ENCODE measurements at regions not wholly inside any gene's neighbourhood (a gene's known extent, or its start where the extent isn't known, plus 50 kb on each side); places are given as distances from the start of the nearest gene placed in this dataset.

DNA sequence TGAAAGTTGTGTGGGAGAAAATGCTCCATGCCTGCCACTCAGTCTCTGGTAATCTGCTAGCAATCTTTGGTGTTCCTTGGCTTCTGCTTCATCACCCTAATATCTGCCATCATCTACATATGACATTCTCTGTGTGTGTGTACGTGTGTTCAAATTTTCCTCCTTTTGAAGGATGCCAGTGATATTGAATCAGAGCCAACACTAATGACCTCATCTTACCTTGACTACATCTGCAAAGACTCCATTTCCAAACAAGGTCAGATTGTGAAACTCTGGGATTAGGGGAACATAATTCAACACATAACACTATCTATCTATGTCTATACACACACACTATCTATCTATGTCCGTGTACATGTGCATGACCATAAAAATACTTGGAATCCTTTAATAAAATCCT lies 81.4 kb upstream of the IRS2 start:
- TF ChIP-seq, protein P1, sequence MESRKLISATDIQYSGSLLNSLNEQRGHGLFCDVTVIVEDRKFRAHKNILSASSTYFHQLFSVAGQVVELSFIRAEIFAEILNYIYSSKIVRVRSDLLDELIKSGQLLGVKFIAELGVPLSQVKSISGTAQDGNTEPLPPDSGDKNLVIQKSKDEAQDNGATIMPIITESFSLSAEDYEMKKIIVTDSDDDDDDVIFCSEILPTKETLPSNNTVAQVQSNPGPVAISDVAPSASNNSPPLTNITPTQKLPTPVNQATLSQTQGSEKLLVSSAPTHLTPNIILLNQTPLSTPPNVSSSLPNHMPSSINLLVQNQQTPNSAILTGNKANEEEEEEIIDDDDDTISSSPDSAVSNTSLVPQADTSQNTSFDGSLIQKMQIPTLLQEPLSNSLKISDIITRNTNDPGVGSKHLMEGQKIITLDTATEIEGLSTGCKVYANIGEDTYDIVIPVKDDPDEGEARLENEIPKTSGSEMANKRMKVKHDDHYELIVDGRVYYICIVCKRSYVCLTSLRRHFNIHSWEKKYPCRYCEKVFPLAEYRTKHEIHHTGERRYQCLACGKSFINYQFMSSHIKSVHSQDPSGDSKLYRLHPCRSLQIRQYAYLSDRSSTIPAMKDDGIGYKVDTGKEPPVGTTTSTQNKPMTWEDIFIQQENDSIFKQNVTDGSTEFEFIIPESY (IDR thresholded peaks at IDR 0.05) = no peak
- TF ChIP-seq, protein P2, sequence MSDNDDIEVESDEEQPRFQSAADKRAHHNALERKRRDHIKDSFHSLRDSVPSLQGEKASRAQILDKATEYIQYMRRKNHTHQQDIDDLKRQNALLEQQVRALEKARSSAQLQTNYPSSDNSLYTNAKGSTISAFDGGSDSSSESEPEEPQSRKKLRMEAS (IDR thresholded peaks at IDR 0.05) = no peak
- TF ChIP-seq FOXA2 (IDR thresholded peaks at IDR 0.05) (no peak), JUND (IDR thresholded peaks at IDR 0.05) (no peak), YY1 (IDR thresholded peaks at IDR 0.05) (peak; percentile 33), EGR1 (IDR thresholded peaks at IDR 0.05; ENCODE audit: low read depth in 2 of 2) (no peak), TAF1 (conservative IDR thresholded peaks at IDR 0.05) (no peak), HNF4G (IDR thresholded peaks at IDR 0.05) (no peak), RAD21 (IDR thresholded peaks at IDR 0.05) (peak in 1 of 2 donors; percentile 22), HNF4A (conservative IDR thresholded peaks at IDR 0.05) (peak; percentile 14 to 19), NR2F2 (IDR thresholded peaks at IDR 0.05) (no peak), RXRA (IDR thresholded peaks at IDR 0.05) (peak; percentile 27 to 33)
- TF ChIP-seq, protein P3, sequence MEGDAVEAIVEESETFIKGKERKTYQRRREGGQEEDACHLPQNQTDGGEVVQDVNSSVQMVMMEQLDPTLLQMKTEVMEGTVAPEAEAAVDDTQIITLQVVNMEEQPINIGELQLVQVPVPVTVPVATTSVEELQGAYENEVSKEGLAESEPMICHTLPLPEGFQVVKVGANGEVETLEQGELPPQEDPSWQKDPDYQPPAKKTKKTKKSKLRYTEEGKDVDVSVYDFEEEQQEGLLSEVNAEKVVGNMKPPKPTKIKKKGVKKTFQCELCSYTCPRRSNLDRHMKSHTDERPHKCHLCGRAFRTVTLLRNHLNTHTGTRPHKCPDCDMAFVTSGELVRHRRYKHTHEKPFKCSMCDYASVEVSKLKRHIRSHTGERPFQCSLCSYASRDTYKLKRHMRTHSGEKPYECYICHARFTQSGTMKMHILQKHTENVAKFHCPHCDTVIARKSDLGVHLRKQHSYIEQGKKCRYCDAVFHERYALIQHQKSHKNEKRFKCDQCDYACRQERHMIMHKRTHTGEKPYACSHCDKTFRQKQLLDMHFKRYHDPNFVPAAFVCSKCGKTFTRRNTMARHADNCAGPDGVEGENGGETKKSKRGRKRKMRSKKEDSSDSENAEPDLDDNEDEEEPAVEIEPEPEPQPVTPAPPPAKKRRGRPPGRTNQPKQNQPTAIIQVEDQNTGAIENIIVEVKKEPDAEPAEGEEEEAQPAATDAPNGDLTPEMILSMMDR (IDR thresholded peaks at IDR 0.05; ENCODE audit: low read depth, low read length, missing input control) = no peak
- TF ChIP-seq, protein P4, sequence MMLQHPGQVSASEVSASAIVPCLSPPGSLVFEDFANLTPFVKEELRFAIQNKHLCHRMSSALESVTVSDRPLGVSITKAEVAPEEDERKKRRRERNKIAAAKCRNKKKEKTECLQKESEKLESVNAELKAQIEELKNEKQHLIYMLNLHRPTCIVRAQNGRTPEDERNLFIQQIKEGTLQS (IDR thresholded peaks at IDR 0.05) = no peak
- TF ChIP-seq, protein P5, sequence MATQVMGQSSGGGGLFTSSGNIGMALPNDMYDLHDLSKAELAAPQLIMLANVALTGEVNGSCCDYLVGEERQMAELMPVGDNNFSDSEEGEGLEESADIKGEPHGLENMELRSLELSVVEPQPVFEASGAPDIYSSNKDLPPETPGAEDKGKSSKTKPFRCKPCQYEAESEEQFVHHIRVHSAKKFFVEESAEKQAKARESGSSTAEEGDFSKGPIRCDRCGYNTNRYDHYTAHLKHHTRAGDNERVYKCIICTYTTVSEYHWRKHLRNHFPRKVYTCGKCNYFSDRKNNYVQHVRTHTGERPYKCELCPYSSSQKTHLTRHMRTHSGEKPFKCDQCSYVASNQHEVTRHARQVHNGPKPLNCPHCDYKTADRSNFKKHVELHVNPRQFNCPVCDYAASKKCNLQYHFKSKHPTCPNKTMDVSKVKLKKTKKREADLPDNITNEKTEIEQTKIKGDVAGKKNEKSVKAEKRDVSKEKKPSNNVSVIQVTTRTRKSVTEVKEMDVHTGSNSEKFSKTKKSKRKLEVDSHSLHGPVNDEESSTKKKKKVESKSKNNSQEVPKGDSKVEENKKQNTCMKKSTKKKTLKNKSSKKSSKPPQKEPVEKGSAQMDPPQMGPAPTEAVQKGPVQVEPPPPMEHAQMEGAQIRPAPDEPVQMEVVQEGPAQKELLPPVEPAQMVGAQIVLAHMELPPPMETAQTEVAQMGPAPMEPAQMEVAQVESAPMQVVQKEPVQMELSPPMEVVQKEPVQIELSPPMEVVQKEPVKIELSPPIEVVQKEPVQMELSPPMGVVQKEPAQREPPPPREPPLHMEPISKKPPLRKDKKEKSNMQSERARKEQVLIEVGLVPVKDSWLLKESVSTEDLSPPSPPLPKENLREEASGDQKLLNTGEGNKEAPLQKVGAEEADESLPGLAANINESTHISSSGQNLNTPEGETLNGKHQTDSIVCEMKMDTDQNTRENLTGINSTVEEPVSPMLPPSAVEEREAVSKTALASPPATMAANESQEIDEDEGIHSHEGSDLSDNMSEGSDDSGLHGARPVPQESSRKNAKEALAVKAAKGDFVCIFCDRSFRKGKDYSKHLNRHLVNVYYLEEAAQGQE (IDR thresholded peaks at IDR 0.05) = no peak
- H3K4me3 ChIP-seq (ENCODE audit: low read depth in 1 of 3, low read length in 3 of 3) = no peak overlapping the region
- H3K36me3 ChIP-seq (ENCODE audit: control insufficient read depth in 4 of 4, insufficient read depth in 3 of 4, low read depth in 1 of 4, low read length in 3 of 4) = no peaks in the 10 kb centered on the region
- no peak overlapping the region for H3K9ac ChIP-seq (ENCODE audit: low read depth in 1 of 2, low read length in 2 of 2)
- H3K27ac ChIP-seq (ENCODE audit: low read depth in 1 of 2, low read length in 2 of 2) = no peak overlapping the region
- H3K27me3 ChIP-seq (ENCODE audit: control insufficient read depth in 4 of 4, insufficient read depth in 4 of 4, low read length in 3 of 4) = no peaks in the 10 kb centered on the region
- no peaks in the 10 kb centered on the region for H3K9me3 ChIP-seq (ENCODE audit: control insufficient read depth in 4 of 4, low read length in 3 of 4)
- DNase-seq (ENCODE audit: low spot score) = no peak
- 47% methylated on average over 2 of the region's 2 CpGs for WGBS
- H3K4me1 ChIP-seq (ENCODE audit: control insufficient read depth in 4 of 4, insufficient read depth in 4 of 4, low read length in 3 of 4) = peaks cover 0 to 16% (median 9%) of the 10 kb centered on the region in 4 donors

DNA sequence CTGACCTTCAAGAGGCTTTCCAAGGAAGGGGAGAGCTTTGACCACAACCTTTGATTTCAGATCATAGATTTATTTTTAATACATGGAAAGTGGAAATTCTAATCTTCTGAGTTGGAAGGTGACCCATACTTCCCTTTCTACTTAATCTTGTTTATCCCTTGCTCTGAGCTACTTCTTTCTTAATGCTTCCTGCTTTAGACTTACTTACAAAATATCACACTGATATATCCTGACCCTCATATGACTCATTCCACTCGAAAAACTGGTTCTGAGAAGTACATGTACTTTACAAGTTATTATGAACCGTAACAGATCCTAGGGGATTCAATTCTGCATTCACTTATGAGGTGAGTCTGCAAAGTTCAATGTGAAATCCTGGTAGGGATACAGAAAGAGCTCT lies 76.2 kb upstream of the IRS2 start:
- Histone ChIP-seq H3K9ac (ENCODE audit: low read depth in 1 of 2, low read length in 2 of 2) (no peak overlapping the region), H3K36me3 (ENCODE audit: control insufficient read depth in 4 of 4, insufficient read depth in 3 of 4, low read depth in 1 of 4, low read length in 3 of 4) (no peaks in the 10 kb centered on the region), H3K27me3 (ENCODE audit: control insufficient read depth in 4 of 4, insufficient read depth in 4 of 4, low read length in 3 of 4) (no peaks in the 10 kb centered on the region), H3K4me1 (ENCODE audit: control insufficient read depth in 4 of 4, insufficient read depth in 4 of 4, low read length in 3 of 4) (no peaks in the 10 kb centered on the region), H3K9me3 (ENCODE audit: control insufficient read depth in 4 of 4, low read length in 3 of 4) (no peaks in the 10 kb centered on the region), H3K27ac (ENCODE audit: low read depth in 1 of 2, low read length in 2 of 2) (no peak overlapping the region), H3K4me3 (ENCODE audit: low read depth in 1 of 3, low read length in 3 of 3) (no peak overlapping the region)
- DNase-seq (ENCODE audit: low spot score) = no peak
- WGBS = 70% methylated on average over 2 of the region's 2 CpGs
- TF ChIP-seq, protein P3 (IDR thresholded peaks at IDR 0.05; ENCODE audit: low read depth, low read length, missing input control) = no peak
- TF ChIP-seq EGR1 (IDR thresholded peaks at IDR 0.05; ENCODE audit: low read depth in 2 of 2) (no peak), TAF1 (conservative IDR thresholded peaks at IDR 0.05) (no peak), HNF4A (conservative IDR thresholded peaks at IDR 0.05) (no peak), FOXA2 (IDR thresholded peaks at IDR 0.05) (no peak), SP1 (IDR thresholded peaks at IDR 0.05) (no peak), YY1 (IDR thresholded peaks at IDR 0.05) (no peak), GABPA (IDR thresholded peaks at IDR 0.05 in 1 of 2, conservative IDR thresholded peaks at IDR 0.05 in 1 of 2) (no peak), JUND (IDR thresholded peaks at IDR 0.05) (no peak)
- TF ChIP-seq, protein P1 (IDR thresholded peaks at IDR 0.05) = no peak
- TF ChIP-seq, protein P4 (IDR thresholded peaks at IDR 0.05) = no peak
